HepG2 (cell line): ENCODE measurements at regions not wholly inside any gene's neighbourhood (a gene's known extent, or its start where the extent isn't known, plus 50 kb on each side); places are given as distances from the start of the nearest gene placed in this dataset.

Source experiments
- ATAC-seq: fragments of 200-7000 bp; cut with Tn5 transposase; 3 replicates; pipeline ENCODE4 v1.9.1; 2020; ENCODE audit warnings: mild to moderate bottlenecking, moderate library complexity
- BruUV-seq: library from RNA; stranded (reverse); fragments of 400-500 nt; replicated peaks from 2 replicates; lab custom pipeline; 2021; lab: Mats Ljungman, UMichigan
- CTCF ChIA-PET: fragments of 300-600 bp; formaldehyde crosslinking; extraction: SDS; loops from one replicate; lab custom pipeline; 2021; ENCODE audit warnings: low total read pairs, inconsistent platforms, low intra/inter-chr PET ratio; lab: Yijun Ruan, JAX
- POLR2A ChIA-PET: fragments of 350-600 bp; sonication (Branson Sonifier 250); formaldehyde crosslinking; loops from one replicate; lab custom pipeline; 2020; ENCODE audit warnings: antibody characterized with exemption, inconsistent platforms; lab: Yijun Ruan, JAX
- DNase-seq: peaks from one replicate; pipeline ENCODE4 v3.0.0-alpha.2; 2015; ENCODE audit warnings: low spot score
- FAIRE-seq: peaks from 3 replicates; lab custom pipeline; 2011; peaks lifted over from hg19 to GRCh38; lab: Jason Lieb, UNC
- H2AFZ ChIP-seq: one replicate; pipeline ENCODE4 v1.6.1; 2011; ENCODE audit warnings: low read length, inconsistent platforms
- H3K27ac ChIP-seq: fragments of 300-600 bp; 3 replicates; pipeline ENCODE4 v1.8.0; 2011; ENCODE audit warnings: mixed run types, mild to moderate bottlenecking, mixed read lengths, low read length, inconsistent platforms; ENCODE audit not compliant: insufficient read depth; ENCODE audit errors: extremely low read length
- H3K27me3 ChIP-seq, 2 experiments: fragments of 200-600 bp in 1 of 2; 2 replicates in 1 of 2; 3 replicates in 1 of 2; pipeline versions ENCODE4 v1.6.0 to v1.8.0; 2011; ENCODE audit warnings: low read length in 2 of 2, mild to moderate bottlenecking in 2 of 2, moderate library complexity in 2 of 2, inconsistent platforms in 1 of 2; ENCODE audit not compliant: insufficient read depth in 2 of 2, control insufficient read depth in 1 of 2
- H3K36me3 ChIP-seq, 2 experiments: fragments of 200-600 bp in 1 of 2; replicated peaks in 1 of 2; 2 replicates in 1 of 2; 3 replicates in 1 of 2; pipeline versions ENCODE4 v1.5.1 to v1.8.0; 2011; ENCODE audit warnings: low read length in 2 of 2, inconsistent platforms in 1 of 2; ENCODE audit not compliant: insufficient read depth in 2 of 2, control insufficient read depth in 1 of 2
- H3K4me1 ChIP-seq: 2 replicates; pipeline ENCODE4 v1.5.1; 2012; ENCODE audit warnings: low read length, inconsistent platforms; ENCODE audit not compliant: insufficient read depth
- H3K4me2 ChIP-seq: 2 replicates; pipeline ENCODE4 v1.6.0; 2011; ENCODE audit warnings: low read depth, low read length, inconsistent platforms
- H3K4me3 ChIP-seq, 3 experiments: fragments of 200-600 bp in 1 of 3; sonication (generic), shearing (Covaris generic) in 1 of 3; replicated peaks in 1 of 3; 2 replicates each; pipeline ENCODE4 v1.5.1; 2011 to 2016; ENCODE audit warnings: low read length in 3 of 3, inconsistent platforms in 2 of 3, low read depth in 2 of 3, mild to moderate bottlenecking in 2 of 3, control low read depth in 1 of 3, mixed read lengths in 1 of 3; ENCODE audit not compliant: insufficient read depth in 1 of 3
- H3K79me2 ChIP-seq: one replicate; pipeline ENCODE4 v1.6.1; 2011; ENCODE audit warnings: low read length, inconsistent platforms; ENCODE audit not compliant: insufficient read depth
- H3K9ac ChIP-seq: 2 replicates; pipeline ENCODE4 v1.6.0; 2011; ENCODE audit warnings: mild to moderate bottlenecking, low read depth, low read length, inconsistent platforms; ENCODE audit not compliant: insufficient read depth
- H3K9me3 ChIP-seq: 2 replicates; pipeline ENCODE4 v1.5.1; 2012; ENCODE audit warnings: mild to moderate bottlenecking, low read length
- H4K20me1 ChIP-seq: 2 replicates; pipeline ENCODE4 v1.6.0; 2011; ENCODE audit warnings: inconsistent platforms, mild to moderate bottlenecking, low read length, moderate library complexity; ENCODE audit not compliant: insufficient read depth
- CBFB ChIP-seq: sonication (generic); formaldehyde crosslinking; IDR thresholded peaks from 2 replicates; pipeline ENCODE4 v1.4.0; 2020; ENCODE audit warnings: missing genetic modification reagents
- CCDC6 ChIP-seq: sonication (generic); formaldehyde crosslinking; IDR thresholded peaks from 2 replicates; pipeline ENCODE4 v1.8.1; 2022; ENCODE audit warnings: mild to moderate bottlenecking, missing genetic modification reagents, moderate library complexity
- DNMT3B ChIP-seq: conservative IDR thresholded peaks from 2 replicates; pipeline ENCODE4 v1.6.1; 2016; ENCODE audit warnings: missing biosample characterization, control low read depth
- MEF2D ChIP-seq: sonication (generic); formaldehyde crosslinking; IDR thresholded peaks from 2 replicates; pipeline ENCODE4 v1.5.1; 2020; ENCODE audit warnings: mild to moderate bottlenecking, missing genetic modification reagents
- MYNN ChIP-seq: sonication (generic); formaldehyde crosslinking; IDR thresholded peaks from 2 replicates; pipeline ENCODE4 v1.4.0; 2020; ENCODE audit warnings: mild to moderate bottlenecking, low read depth, missing genetic modification reagents
- POLR2G ChIP-seq: fragments of 200-400 bp; formaldehyde crosslinking; IDR thresholded peaks from 2 replicates; pipeline ENCODE4 v1.6.1; 2018; ENCODE audit warnings: mild to moderate bottlenecking, low read depth, low read length, moderate library complexity
- SRSF1 ChIP-seq: fragments of 200-400 bp; formaldehyde crosslinking; optimal IDR thresholded peaks from 2 replicates; pipeline ENCODE3; 2017; ENCODE audit warnings: mild to moderate bottlenecking, low read depth, low read length, moderate library complexity
- STAT5B ChIP-seq: sonication (generic); formaldehyde crosslinking; IDR thresholded peaks from 2 replicates; pipeline ENCODE4 v1.4.0; 2020; ENCODE audit warnings: missing genetic modification reagents
- ZNF143 ChIP-seq: sonication (generic); formaldehyde crosslinking; IDR thresholded peaks from 2 replicates; pipeline ENCODE4 v1.4.0; 2020; ENCODE audit warnings: missing genetic modification reagents
- ZNF546 ChIP-seq: sonication (generic); formaldehyde crosslinking; conservative IDR thresholded peaks from 2 replicates; pipeline ENCODE4 v1.8.1; 2023; ENCODE audit warnings: mild to moderate bottlenecking, missing genetic modification reagents
- ZNF781 ChIP-seq: sonication (generic); formaldehyde crosslinking; IDR thresholded peaks from 2 replicates; pipeline ENCODE4 v1.5.1; 2020; ENCODE audit warnings: borderline replicate concordance, mild to moderate bottlenecking, missing genetic modification reagents; ENCODE audit errors: not compliant biosample characterization
- WGBS: methylation state at CpG from one replicate; pipeline ENCODE4 v1.1.6; 2017; ENCODE audit warnings: low lambda C conversion rate; 5-methylcytosine and 5-hydroxymethylcytosine counted together
- in situ Hi-C: cut with HindIII; loops from 2 replicates; pipeline ENCODE4 v1.10.0; 2017; ENCODE audit warnings: low pct_unique_long_range_greater_than_20kb; ENCODE audit not compliant: extremely low pct_ligation_motif_present
- intact Hi-C: fragments of 100-400 bp; cut with micrococcal nuclease; formaldehyde crosslinking; loops from one replicate; pipeline ENCODE4 v1.10.0; 2022; ENCODE audit not compliant: unreplicated experiment
- TF ChIP-seq, protein P1 (sequence below): sonication (generic); formaldehyde crosslinking; IDR thresholded peaks from 2 replicates; pipeline ENCODE4 v1.4.0; 2020; ENCODE audit warnings: missing genetic modification reagents, borderline replicate concordance

GRCh38 chr13:39840201-39840600, 184.7 kb downstream of the COG6 start:
- Histone ChIP-seq H3K27ac (no peak overlapping the region), H3K4me1 (no peaks in the 10 kb centered on the region), H3K9me3 (no peaks in the 10 kb centered on the region), H3K4me2 (no peak overlapping the region), H3K9ac (no peak overlapping the region), H3K27me3 (peaks cover 0 to 4% of the 10 kb centered on the region in 2 experiments; a peak in 1 of 5 replicates), H3K36me3 (no peaks in the 10 kb centered on the region), H2AFZ (no peak overlapping the region), H4K20me1 (no peaks in the 10 kb centered on the region), H3K4me3 (no peak overlapping the region), H3K79me2 (no peaks in the 10 kb centered on the region)
- no peak for ATAC-seq
- in situ Hi-C loops (no loop called here), intact Hi-C loops (no loop called here)
- CTCF ChIA-PET: no interaction called here
- 37% methylated on average over 3 of the region's 3 CpGs for WGBS
- TF ChIP-seq ZNF546: no peak
- TF ChIP-seq MYNN (CRISPR knock-in tag): no peak
- TF ChIP-seq, protein P1, sequence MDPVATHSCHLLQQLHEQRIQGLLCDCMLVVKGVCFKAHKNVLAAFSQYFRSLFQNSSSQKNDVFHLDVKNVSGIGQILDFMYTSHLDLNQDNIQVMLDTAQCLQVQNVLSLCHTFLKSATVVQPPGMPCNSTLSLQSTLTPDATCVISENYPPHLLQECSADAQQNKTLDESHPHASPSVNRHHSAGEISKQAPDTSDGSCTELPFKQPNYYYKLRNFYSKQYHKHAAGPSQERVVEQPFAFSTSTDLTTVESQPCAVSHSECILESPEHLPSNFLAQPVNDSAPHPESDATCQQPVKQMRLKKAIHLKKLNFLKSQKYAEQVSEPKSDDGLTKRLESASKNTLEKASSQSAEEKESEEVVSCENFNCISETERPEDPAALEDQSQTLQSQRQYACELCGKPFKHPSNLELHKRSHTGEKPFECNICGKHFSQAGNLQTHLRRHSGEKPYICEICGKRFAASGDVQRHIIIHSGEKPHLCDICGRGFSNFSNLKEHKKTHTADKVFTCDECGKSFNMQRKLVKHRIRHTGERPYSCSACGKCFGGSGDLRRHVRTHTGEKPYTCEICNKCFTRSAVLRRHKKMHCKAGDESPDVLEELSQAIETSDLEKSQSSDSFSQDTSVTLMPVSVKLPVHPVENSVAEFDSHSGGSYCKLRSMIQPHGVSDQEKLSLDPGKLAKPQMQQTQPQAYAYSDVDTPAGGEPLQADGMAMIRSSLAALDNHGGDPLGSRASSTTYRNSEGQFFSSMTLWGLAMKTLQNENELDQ: no peak
- TF ChIP-seq ZNF781 (CRISPR knock-in tag): no peak
- TF ChIP-seq CCDC6 (CRISPR knock-in tag): no peak
- TF ChIP-seq CBFB (CRISPR knock-in tag): no peak
- TF ChIP-seq STAT5B: no peak
- no peak for TF ChIP-seq DNMT3B
- no peak for TF ChIP-seq POLR2G
- TF ChIP-seq SRSF1: no peak
- TF ChIP-seq ZNF143 (CRISPR knock-in tag): no peak
- TF ChIP-seq MEF2D: no peak
- POLR2A ChIA-PET: no interaction called here
- FAIRE-seq: no peak
- no TSS peak for BruUV-seq
- no peak for DNase-seq
